GM18858 (cell line): ENCODE measurements at regions not wholly inside any gene's neighbourhood (a gene's known extent, or its start where the extent isn't known, plus 50 kb on each side); places are given as distances from the start of the nearest gene placed in this dataset.
"Not testable (repeated sequence)": the region's sequence is repeated elsewhere in the genome, so short reads cannot be mapped to it uniquely, and the experiment has no call there.

Experiments used
- ATAC-seq: cut with Tn5 transposase; IDR thresholded peaks from one replicate; pipeline ENCODE4 v1.9.1; 2021; ENCODE audit not compliant: unreplicated experiment

- ATAC-seq = no peak
These were observed 538.0 kb upstream of the SLC35B3 start for GRCh38 chr6:8973395-8973794.

- ATAC-seq = no peak
These were observed 534.4 kb upstream of the SLC35B3 start for GRCh38 chr6:8969747-8970146.

GRCh38 chr6:8958894-8959511 lies 523.7 kb upstream of the SLC35B3 start:
- no peak for ATAC-seq

- no peak for ATAC-seq
These were observed 518.0 kb upstream of the SLC35B3 start for GRCh38 chr6:8953310-8953709.

GRCh38 chr6:8948733-8949132 lies 513.4 kb upstream of the SLC35B3 start:
- ATAC-seq = no peak

GRCh38 chr6:8947900-8948299 lies 512.6 kb upstream of the SLC35B3 start:
- ATAC-seq = no peak

- no peak for ATAC-seq
These were observed 509.2 kb upstream of the SLC35B3 start for GRCh38 chr6:8944548-8944947.

GRCh38 chr6:8943073-8943472 lies 507.7 kb upstream of the SLC35B3 start:
- ATAC-seq = no peak

GRCh38 chr6:8941577-8941976 lies 506.2 kb upstream of the SLC35B3 start:
- no peak for ATAC-seq

- no peak for ATAC-seq
These were observed 505.0 kb upstream of the SLC35B3 start for GRCh38 chr6:8940356-8940755.

- ATAC-seq = no peak
These were observed 504.3 kb upstream of the SLC35B3 start for GRCh38 chr6:8939615-8940014.

GRCh38 chr6:8934318-8934717 lies 499.0 kb upstream of the SLC35B3 start:
- ATAC-seq = no peak

- ATAC-seq = no peak
These were observed 494.7 kb upstream of the SLC35B3 start for GRCh38 chr6:8930009-8930408.

- ATAC-seq = not testable (repeated sequence)
These were observed 484.9 kb upstream of the SLC35B3 start for GRCh38 chr6:8920244-8920643.

- no peak for ATAC-seq
These were observed 482.9 kb upstream of the SLC35B3 start for GRCh38 chr6:8918196-8918595.

GRCh38 chr6:8914700-8915099 lies 479.4 kb upstream of the SLC35B3 start:
- ATAC-seq = no peak

- ATAC-seq = no peak
These were observed 473.3 kb upstream of the SLC35B3 start for GRCh38 chr6:8908638-8909037.

GRCh38 chr6:8906699-8907098 lies 471.4 kb upstream of the SLC35B3 start:
- ATAC-seq = no peak

- ATAC-seq = no peak
These were observed 470.4 kb upstream of the SLC35B3 start for GRCh38 chr6:8905757-8906156.

GRCh38 chr6:8904754-8905153 lies 469.4 kb upstream of the SLC35B3 start:
- ATAC-seq = peak; percentile 41

GRCh38 chr6:8900056-8900455 lies 464.7 kb upstream of the SLC35B3 start:
- ATAC-seq = no peak

- no peak for ATAC-seq
These were observed 454.2 kb upstream of the SLC35B3 start for GRCh38 chr6:8889514-8889913.

GRCh38 chr6:8888468-8888867 lies 453.1 kb upstream of the SLC35B3 start:
- ATAC-seq = no peak
